HG03064 (cell line): ENCODE measurements at regions not wholly inside any gene's neighbourhood (a gene's known extent, or its start where the extent isn't known, plus 50 kb on each side); places are given as distances from the start of the nearest gene placed in this dataset.

Source experiments
- ATAC-seq: cut with Tn5 transposase; IDR thresholded peaks from one replicate; pipeline ENCODE4 v1.9.1; 2021; ENCODE audit warnings: low read depth; ENCODE audit not compliant: unreplicated experiment

- ATAC-seq = no peak
Measured at GRCh38 chr10:81008726-81009125, 471.0 kb downstream of the SH2D4B start.

- no peak for ATAC-seq
Measured at GRCh38 chr10:81009296-81009695, 471.6 kb downstream of the SH2D4B start.

GRCh38 chr10:81013771-81014170, 476.1 kb downstream of the SH2D4B start:
- no peak for ATAC-seq

GRCh38 chr10:81019029-81019890, 481.6 kb downstream of the SH2D4B start:
- ATAC-seq = no peak

- ATAC-seq = no peak
Measured at GRCh38 chr10:81021428-81022129, 483.9 kb downstream of the SH2D4B start.

GRCh38 chr10:81026591-81026990, 488.9 kb downstream of the SH2D4B start:
- ATAC-seq = no peak

GRCh38 chr10:81027223-81027622, 489.5 kb downstream of the SH2D4B start:
- no peak for ATAC-seq

- no peak for ATAC-seq
Measured at GRCh38 chr10:81027706-81028105, 490.0 kb downstream of the SH2D4B start.

- ATAC-seq = peak; percentile 79
Measured at GRCh38 chr10:81031774-81032173, 494.1 kb downstream of the SH2D4B start.

- ATAC-seq = no peak
Measured at GRCh38 chr10:81034383-81034782, 496.7 kb downstream of the SH2D4B start.

GRCh38 chr10:81036257-81036656, 498.6 kb downstream of the SH2D4B start:
- ATAC-seq = peak; percentile 73

GRCh38 chr10:81040031-81040430, 502.3 kb downstream of the SH2D4B start:
- no peak for ATAC-seq

- ATAC-seq = no peak
Measured at GRCh38 chr10:81040940-81041339, 503.2 kb downstream of the SH2D4B start.

- no peak for ATAC-seq
Measured at GRCh38 chr10:81042647-81043046, 504.9 kb downstream of the SH2D4B start.

GRCh38 chr10:81065474-81065873, 527.8 kb downstream of the SH2D4B start:
- no peak for ATAC-seq

- ATAC-seq = no peak
Measured at GRCh38 chr10:81068460-81068859, 530.8 kb downstream of the SH2D4B start.

- no peak for ATAC-seq
Measured at GRCh38 chr10:81071087-81071796, 533.5 kb downstream of the SH2D4B start.

- ATAC-seq = no peak
Measured at GRCh38 chr10:81073155-81073554, 535.5 kb downstream of the SH2D4B start.

- ATAC-seq = no peak
Measured at GRCh38 chr10:81081887-81082620, 544.4 kb downstream of the SH2D4B start.

- ATAC-seq = no peak
Measured at GRCh38 chr10:81082621-81083376, 545.1 kb downstream of the SH2D4B start.
